A549 (cell line): ENCODE measurements at regions not wholly inside any gene's neighbourhood (a gene's known extent, or its start where the extent isn't known, plus 50 kb on each side); places are given as distances from the start of the nearest gene placed in this dataset.

Experiments
- ATAC-seq, 2 experiments: fragments of 200-7000 bp in 1 of 2; fragments of >200 bp in 1 of 2; cut with Nextera tagmentation in 1 of 2; cut with Tn5 transposase in 1 of 2; 3 replicates each; pipeline versions ENCODE4 v1.8.0 to v1.9.1; 2018 to 2020; ENCODE audit warnings: mild to moderate bottlenecking in 1 of 2, moderate library complexity in 1 of 2
- CTCF ChIA-PET: fragments of 300-600 bp; sonication (Branson Sonifier 250); formaldehyde crosslinking; extraction: SDS; loops from one replicate; lab custom pipeline; 2021; ENCODE audit warnings: antibody characterized with exemption, inconsistent platforms; lab: Yijun Ruan, JAX
- POLR2A ChIA-PET: fragments of 350-600 bp; formaldehyde crosslinking; extraction: SDS; loops from one replicate; lab custom pipeline; 2021; ENCODE audit warnings: antibody characterized with exemption, inconsistent platforms; lab: Yijun Ruan, JAX
- DNase-seq, 2 experiments: peaks; one replicate each; pipeline versions ENCODE4 v3.0.0 to v3.0.0-alpha.2; 2011 to 2016; ENCODE audit warnings: low read depth in 1 of 2, low spot score in 1 of 2
- FAIRE-seq: peaks from 2 replicates; lab custom pipeline; 2011; peaks lifted over from hg19 to GRCh38; lab: Jason Lieb, UNC
- H3K27ac ChIP-seq, 2 experiments: fragments of >200 bp; sonication (Bioruptor Twin); formaldehyde crosslinking; 3 replicates each; pipeline ENCODE4 v1.5.1; 2016 to 2017
- H3K4me1 ChIP-seq: fragments of >200 bp; sonication (Bioruptor Twin); formaldehyde crosslinking; 3 replicates; pipeline ENCODE4 v1.6.1; 2016
- H3K4me2 ChIP-seq: fragments of >200 bp; sonication (Bioruptor Twin); formaldehyde crosslinking; 3 replicates; pipeline ENCODE4 v1.6.1; 2016
- H3K4me3 ChIP-seq: fragments of >200 bp; sonication (Bioruptor Twin); formaldehyde crosslinking; 3 replicates; pipeline ENCODE4 v1.5.1; 2016
- H3K9me3 ChIP-seq: fragments of >200 bp; sonication (Bioruptor Twin); formaldehyde crosslinking; 3 replicates; pipeline ENCODE4 v1.6.1; 2016
- BCL3 ChIP-seq: fragments of >200 bp; sonication (Bioruptor Twin); formaldehyde crosslinking; IDR thresholded peaks from 3 replicates; pipeline ENCODE4 v1.6.1; 2016
- CBX8 ChIP-seq: fragments of 200-600 bp; sonication (generic); IDR thresholded peaks from 2 replicates; pipeline ENCODE4 v1.6.1; 2016
- CEBPB ChIP-seq, 2 experiments: fragments of >200 bp in 1 of 2; sonication (Bioruptor Twin) in 1 of 2; formaldehyde crosslinking in 1 of 2; IDR thresholded peaks; 2 replicates each; pipeline ENCODE4 v1.6.1; 2012 to 2016
- CHD2 ChIP-seq: fragments of 150-350 bp; IDR thresholded peaks from 2 replicates; pipeline ENCODE4 v1.6.1; 2014; ENCODE audit warnings: low read length; ENCODE audit not compliant: partially characterized antibody
- ESRRA ChIP-seq: fragments of 150-350 bp; IDR thresholded peaks from 2 replicates; pipeline ENCODE4 v1.6.1; 2014; ENCODE audit warnings: mild to moderate bottlenecking, low read length, borderline replicate concordance
- FOSL2 ChIP-seq, 2 experiments: fragments of 450-650 bp in 1 of 2; fragments of >200 bp in 1 of 2; sonication (Bioruptor Twin) in 1 of 2; formaldehyde crosslinking; IDR thresholded peaks; 2 replicates each; pipeline versions ENCODE4 v1.5.0 to v1.6.1; 2016 to 2020; ENCODE audit warnings: mild to moderate bottlenecking in 1 of 2, moderate library complexity in 1 of 2
- HOXB13 ChIP-seq: fragments of 250-450 bp; sonication (Bioruptor Pico); IDR thresholded peaks from 2 replicates; pipeline ENCODE4 v1.5.0; 2020; ENCODE audit warnings: low read depth, mild to moderate bottlenecking, moderate library complexity
- HOXB5 ChIP-seq: fragments of 250-450 bp; sonication (Bioruptor Pico); IDR thresholded peaks from 2 replicates; pipeline ENCODE4 v1.5.0; 2020; ENCODE audit warnings: mild to moderate bottlenecking, moderate library complexity
- JUN ChIP-seq, 2 experiments: fragments of >200 bp; sonication (Bioruptor Twin); formaldehyde crosslinking; IDR thresholded peaks; 2 replicates in 1 of 2; 3 replicates in 1 of 2; pipeline ENCODE4 v1.6.1; 2016 to 2017
- KDM5A ChIP-seq: fragments of 200-600 bp; sonication (generic); IDR thresholded peaks from 2 replicates; pipeline ENCODE4 v1.6.1; 2016; ENCODE audit warnings: antibody characterized with exemption, mild to moderate bottlenecking
- MAZ ChIP-seq: fragments of 150-350 bp; IDR thresholded peaks from 2 replicates; pipeline ENCODE4 v1.6.1; 2014; ENCODE audit warnings: antibody characterized with exemption, low read depth, low read length, borderline replicate concordance
- MYC ChIP-seq: IDR thresholded peaks from 2 replicates; pipeline ENCODE4 v1.6.1; 2012; ENCODE audit warnings: mild to moderate bottlenecking, inconsistent platforms, low read length, improper control_type of control experiment, borderline replicate concordance
- NFE2L2 ChIP-seq: fragments of 150-350 bp; conservative IDR thresholded peaks from 2 replicates; pipeline ENCODE4 v1.6.1; 2014; ENCODE audit warnings: low read length
- PHF8 ChIP-seq: fragments of 200-600 bp; sonication (generic); IDR thresholded peaks from 2 replicates; pipeline ENCODE4 v1.6.1; 2016; ENCODE audit warnings: low read depth, mild to moderate bottlenecking, antibody characterized with exemption, moderate library complexity, borderline replicate concordance
- POLR2AphosphoS2 ChIP-seq: conservative IDR thresholded peaks from 2 replicates; pipeline ENCODE4 v1.6.1; 2012; ENCODE audit warnings: low read length, improper control_type of control experiment, inconsistent platforms
- RAD21 ChIP-seq, 2 experiments: fragments of >200 bp in 1 of 2; sonication (Bioruptor Twin) in 1 of 2; formaldehyde crosslinking in 1 of 2; IDR thresholded peaks in 1 of 2; conservative IDR thresholded peaks in 1 of 2; 2 replicates in 1 of 2; 3 replicates in 1 of 2; pipeline ENCODE4 v1.6.1; 2012 to 2018; ENCODE audit warnings: inconsistent platforms in 1 of 2
- SMC3 ChIP-seq: fragments of >200 bp; sonication (Bioruptor Twin); formaldehyde crosslinking; IDR thresholded peaks from 3 replicates; pipeline ENCODE4 v1.6.1; 2018; ENCODE audit warnings: inconsistent platforms
- TFCP2L1 ChIP-seq: fragments of 250-450 bp; sonication (Bioruptor Pico); IDR thresholded peaks from 2 replicates; pipeline ENCODE4 v1.5.0; 2021; ENCODE audit warnings: mild to moderate bottlenecking
- ZFP36 ChIP-seq: fragments of 450-650 bp; IDR thresholded peaks from 2 replicates; pipeline ENCODE4 v1.6.1; 2014; ENCODE audit warnings: borderline replicate concordance; ENCODE audit not compliant: partially characterized antibody
- WGBS: methylation state at CpG from one replicate; pipeline ENCODE4 v1.1.6; 2017; ENCODE audit errors: missing lambda C conversion rate; 5-methylcytosine and 5-hydroxymethylcytosine counted together
- TF ChIP-seq, protein P1 (sequence below): IDR thresholded peaks from 2 replicates; pipeline ENCODE4 v1.6.1; 2012
- TF ChIP-seq, protein P2 (sequence below): fragments of 150-350 bp; IDR thresholded peaks from 2 replicates; pipeline ENCODE4 v1.6.1; 2014; ENCODE audit warnings: low read depth, mild to moderate bottlenecking, low read length
- TF ChIP-seq, protein P3 (sequence below): IDR thresholded peaks from 2 replicates; pipeline ENCODE4 v1.6.1; 2012

DNA sequence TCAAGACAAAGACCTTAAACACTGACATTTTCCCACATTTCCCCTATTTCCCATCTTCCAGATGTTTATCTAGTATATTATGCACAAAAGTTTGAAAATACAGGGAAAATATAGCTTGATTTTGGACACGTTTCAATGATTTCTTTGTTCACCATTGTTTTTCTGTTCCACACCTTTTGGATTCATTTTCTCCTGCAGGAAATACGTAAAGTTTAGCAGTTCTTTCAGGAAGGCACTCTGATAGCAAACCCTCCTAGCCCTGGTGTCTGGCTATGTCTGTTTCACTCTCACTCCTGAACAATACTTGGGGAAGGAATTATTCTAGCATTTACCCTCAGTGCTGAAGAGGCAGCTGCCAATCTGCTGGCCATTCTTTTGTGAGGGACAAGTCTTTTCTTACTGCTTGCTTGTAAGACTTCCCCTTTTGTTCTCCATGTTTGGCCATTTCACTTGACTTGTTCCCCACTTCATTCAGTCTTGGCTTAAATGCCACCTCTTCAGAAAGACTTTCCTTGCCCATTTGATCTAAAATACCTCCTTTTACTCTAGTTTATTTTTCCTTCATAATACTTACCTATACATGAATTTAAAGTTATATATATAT is 195.4 kb downstream of the RNF152 start:
- FAIRE-seq: no peak
- no peaks in the 10 kb centered on the region for H3K4me1 ChIP-seq
- DNase-seq: no peak
- WGBS: 0% methylated on average over 2 of the region's 2 CpGs
- no peak for ATAC-seq
- H3K9me3 ChIP-seq: no peaks in the 10 kb centered on the region
- H3K4me3 ChIP-seq: no peak overlapping the region
- no peak for TF ChIP-seq SMC3
- no peak for TF ChIP-seq BCL3
- no peak for TF ChIP-seq PHF8
- no peak for TF ChIP-seq HOXB13 (CRISPR knock-in tag)
- no peak for TF ChIP-seq JUN (IDR thresholded peaks at IDR 0.05)
- no peak for TF ChIP-seq FOSL2 (IDR thresholded peaks at IDR 0.05)
- no peak for TF ChIP-seq FOSL2 (CRISPR knock-in tag; IDR thresholded peaks at IDR 0.05)
- TF ChIP-seq MYC: no peak
- TF ChIP-seq, protein P1, sequence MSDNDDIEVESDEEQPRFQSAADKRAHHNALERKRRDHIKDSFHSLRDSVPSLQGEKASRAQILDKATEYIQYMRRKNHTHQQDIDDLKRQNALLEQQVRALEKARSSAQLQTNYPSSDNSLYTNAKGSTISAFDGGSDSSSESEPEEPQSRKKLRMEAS: no peak
- no peak for TF ChIP-seq ZFP36
- TF ChIP-seq, protein P2, sequence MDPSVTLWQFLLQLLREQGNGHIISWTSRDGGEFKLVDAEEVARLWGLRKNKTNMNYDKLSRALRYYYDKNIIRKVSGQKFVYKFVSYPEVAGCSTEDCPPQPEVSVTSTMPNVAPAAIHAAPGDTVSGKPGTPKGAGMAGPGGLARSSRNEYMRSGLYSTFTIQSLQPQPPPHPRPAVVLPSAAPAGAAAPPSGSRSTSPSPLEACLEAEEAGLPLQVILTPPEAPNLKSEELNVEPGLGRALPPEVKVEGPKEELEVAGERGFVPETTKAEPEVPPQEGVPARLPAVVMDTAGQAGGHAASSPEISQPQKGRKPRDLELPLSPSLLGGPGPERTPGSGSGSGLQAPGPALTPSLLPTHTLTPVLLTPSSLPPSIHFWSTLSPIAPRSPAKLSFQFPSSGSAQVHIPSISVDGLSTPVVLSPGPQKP: no peak
- no peak for TF ChIP-seq MAZ
- TF ChIP-seq RAD21 (conservative IDR thresholded peaks at IDR 0.05 in 1 of 2, IDR thresholded peaks at IDR 0.05 in 1 of 2): no peak
- TF ChIP-seq KDM5A: no peak
- H3K4me2 ChIP-seq: no peak overlapping the region
- no peak overlapping the region for H3K27ac ChIP-seq
- ChIA-PET POLR2A (no interaction called here), CTCF (no interaction called here)

DNA sequence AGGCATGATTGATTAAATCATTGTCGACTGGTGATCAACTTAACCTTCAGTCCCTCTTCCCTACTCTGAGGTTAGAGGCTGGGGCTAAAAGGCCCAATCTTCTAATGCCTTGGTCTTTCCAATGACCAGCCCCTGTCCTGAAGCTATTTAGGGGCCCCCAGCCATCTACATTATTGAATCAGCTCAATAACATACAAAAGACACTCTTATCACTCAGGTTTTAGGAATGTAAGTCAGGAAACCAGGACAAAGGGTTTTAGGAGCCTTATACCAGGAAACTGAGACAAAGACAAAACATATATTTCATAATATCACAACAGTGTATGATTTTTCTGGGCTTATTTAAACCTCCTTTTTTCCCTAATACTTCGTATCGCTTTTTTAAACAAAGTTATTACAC is 198.6 kb downstream of the RNF152 start:
- DNase-seq (no peak), FAIRE-seq (no peak), ATAC-seq (no peak)
- WGBS: 2% methylated on average over 3 of the region's 3 CpGs
- TF ChIP-seq POLR2AphosphoS2 (no peak), CEBPB (IDR thresholded peaks at IDR 0.05) (no peak), HOXB5 (no peak), TFCP2L1 (CRISPR knock-in tag) (no peak), CHD2 (no peak), NFE2L2 (no peak), ESRRA (no peak), CBX8 (no peak)
- TF ChIP-seq, protein P3, sequence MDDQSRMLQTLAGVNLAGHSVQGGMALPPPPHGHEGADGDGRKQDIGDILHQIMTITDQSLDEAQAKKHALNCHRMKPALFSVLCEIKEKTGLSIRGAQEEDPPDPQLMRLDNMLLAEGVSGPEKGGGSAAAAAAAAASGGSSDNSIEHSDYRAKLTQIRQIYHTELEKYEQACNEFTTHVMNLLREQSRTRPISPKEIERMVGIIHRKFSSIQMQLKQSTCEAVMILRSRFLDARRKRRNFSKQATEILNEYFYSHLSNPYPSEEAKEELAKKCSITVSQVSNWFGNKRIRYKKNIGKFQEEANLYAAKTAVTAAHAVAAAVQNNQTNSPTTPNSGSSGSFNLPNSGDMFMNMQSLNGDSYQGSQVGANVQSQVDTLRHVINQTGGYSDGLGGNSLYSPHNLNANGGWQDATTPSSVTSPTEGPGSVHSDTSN: no peak
- no peak overlapping the region for H3K27ac ChIP-seq
- H3K4me3 ChIP-seq: no peak overlapping the region
- CTCF ChIA-PET: no interaction called here
- POLR2A ChIA-PET: no interaction called here
- no peaks in the 10 kb centered on the region for H3K9me3 ChIP-seq
- no peak overlapping the region for H3K4me2 ChIP-seq
- H3K4me1 ChIP-seq: no peaks in the 10 kb centered on the region
